ENCODE measurements at regions not wholly inside any gene's neighbourhood (a gene's known extent, or its start where the extent isn't known, plus 50 kb on each side); places are given as distances from the start of the nearest gene placed in this dataset.

GRCh38 chr2:215619989-215620388 is 184.1 kb upstream of the FN1 start:
- no peak for DNase-seq
- peak overlapping the region; percentile 32 for H3K4me3 Mint-ChIP-seq
- H3K9me3 Mint-ChIP-seq = peaks cover 1% of the 10 kb centered on the region
- H3K27ac Mint-ChIP-seq = no peak overlapping the region
- H3K4me1 Mint-ChIP-seq = peaks cover 5% of the 10 kb centered on the region
- H3K27me3 Mint-ChIP-seq = peaks cover 24% of the 10 kb centered on the region
- H3K36me3 Mint-ChIP-seq = no peaks in the 10 kb centered on the region

GRCh38 chr2:215619022-215619958 is 183.4 kb upstream of the FN1 start:
- peak; percentile 25 for DNase-seq
- Mint-ChIP-seq H3K36me3 (no peaks in the 10 kb centered on the region), H3K4me1 (peaks cover 5% of the 10 kb centered on the region), H3K27ac (no peak overlapping the region), H3K4me3 (peak overlapping the region; percentile 32), H3K9me3 (peaks cover 1% of the 10 kb centered on the region), H3K27me3 (peaks cover 24% of the 10 kb centered on the region)

DNA sequence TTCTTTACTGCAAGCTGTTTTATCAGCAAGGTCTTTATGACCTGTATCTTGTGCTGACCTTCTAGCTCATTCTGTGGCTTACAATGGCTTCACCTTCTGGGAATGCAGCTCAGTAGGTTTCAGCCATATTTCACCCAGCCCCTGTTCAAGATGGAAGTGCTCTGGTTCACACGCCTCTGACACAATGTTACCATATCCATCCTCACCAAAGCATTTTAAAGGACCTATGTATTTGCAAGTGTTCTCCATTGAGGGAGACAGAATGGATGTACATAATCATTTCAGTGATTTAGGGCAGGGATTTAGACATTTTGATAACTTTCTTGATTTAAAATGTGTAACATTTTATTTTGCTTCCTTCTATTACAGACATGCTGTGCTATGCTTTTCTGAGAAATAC is 182.3 kb upstream of the FN1 start:
- DNase-seq = no peak
- Mint-ChIP-seq H3K36me3 (no peaks in the 10 kb centered on the region), H3K9me3 (peaks cover 1% of the 10 kb centered on the region), H3K4me3 (no peak overlapping the region), H3K4me1 (peaks cover 5% of the 10 kb centered on the region), H3K27me3 (peaks cover 24% of the 10 kb centered on the region), H3K27ac (no peak overlapping the region)

DNA sequence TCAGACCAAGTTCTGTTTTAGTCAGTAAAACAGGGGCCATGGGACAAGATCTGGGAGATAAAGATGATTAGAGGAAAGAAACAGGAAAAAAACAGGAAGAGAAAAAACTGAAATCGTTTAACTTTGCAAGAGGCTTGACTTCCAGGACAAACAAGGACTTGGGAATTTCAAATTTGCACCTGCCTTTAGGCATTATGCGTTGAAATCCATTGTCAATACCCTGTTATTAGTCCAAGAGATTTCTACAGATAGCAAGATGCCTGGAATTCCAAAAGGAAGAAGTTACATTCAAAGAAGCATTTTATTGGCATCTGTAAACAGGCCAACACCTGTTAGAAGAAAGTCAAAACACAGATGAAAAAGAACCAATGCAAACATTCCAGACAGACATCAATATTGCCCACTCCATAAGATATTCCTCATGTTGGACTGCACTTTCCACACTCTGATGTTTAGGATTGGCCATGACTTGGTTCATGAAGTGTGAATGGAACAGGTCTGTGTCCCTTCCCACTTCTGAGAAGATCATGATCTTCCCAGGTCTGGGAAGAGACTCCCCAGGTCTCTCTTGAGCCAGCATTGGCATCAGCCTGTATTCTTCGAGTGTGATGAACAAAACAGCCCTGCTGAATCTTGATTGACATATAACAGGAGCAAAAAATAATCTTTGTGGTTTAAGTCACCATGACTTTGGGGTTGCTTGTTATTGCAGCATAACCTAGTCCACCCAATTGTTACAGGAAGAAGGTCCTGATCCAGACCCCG is 181.4 kb upstream of the FN1 start:
- Mint-ChIP-seq H3K4me3 (no peak overlapping the region), H3K27ac (no peak overlapping the region), H3K4me1 (peaks cover 5% of the 10 kb centered on the region), H3K27me3 (peaks cover 24% of the 10 kb centered on the region), H3K36me3 (no peaks in the 10 kb centered on the region), H3K9me3 (peaks cover 1% of the 10 kb centered on the region)
- no peak for DNase-seq

GRCh38 chr2:215615803-215616174 is 179.9 kb upstream of the FN1 start:
- peaks cover 21% of the 10 kb centered on the region for H3K27me3 Mint-ChIP-seq
- DNase-seq = no peak
- no peak overlapping the region for H3K27ac Mint-ChIP-seq
- no peak overlapping the region for H3K4me3 Mint-ChIP-seq
- no peaks in the 10 kb centered on the region for H3K36me3 Mint-ChIP-seq
- H3K4me1 Mint-ChIP-seq = peaks cover 5% of the 10 kb centered on the region
- peaks cover 1% of the 10 kb centered on the region for H3K9me3 Mint-ChIP-seq

- Mint-ChIP-seq H3K4me3 (no peak overlapping the region), H3K27ac (no peak overlapping the region)
- no peak for DNase-seq
These were observed 179.4 kb upstream of the FN1 start for GRCh38 chr2:215615067-215615802.

GRCh38 chr2:215614296-215614695 is 178.4 kb upstream of the FN1 start:
- H3K36me3 Mint-ChIP-seq = no peaks in the 10 kb centered on the region
- H3K27me3 Mint-ChIP-seq = peaks cover 7% of the 10 kb centered on the region
- H3K27ac Mint-ChIP-seq = no peak overlapping the region
- no peak overlapping the region for H3K4me3 Mint-ChIP-seq
- H3K4me1 Mint-ChIP-seq = no peaks in the 10 kb centered on the region
- DNase-seq = no peak
- H3K9me3 Mint-ChIP-seq = peaks cover 1% of the 10 kb centered on the region

More at GRCh38 chr2:215615067-215615802, 179.4 kb upstream of the FN1 start:
- peaks cover 1% of the 10 kb centered on the region for H3K9me3 Mint-ChIP-seq
- H3K27me3 Mint-ChIP-seq = peaks cover 16% of the 10 kb centered on the region
- H3K4me1 Mint-ChIP-seq = peaks cover 5% of the 10 kb centered on the region
- no peaks in the 10 kb centered on the region for H3K36me3 Mint-ChIP-seq

DNA sequence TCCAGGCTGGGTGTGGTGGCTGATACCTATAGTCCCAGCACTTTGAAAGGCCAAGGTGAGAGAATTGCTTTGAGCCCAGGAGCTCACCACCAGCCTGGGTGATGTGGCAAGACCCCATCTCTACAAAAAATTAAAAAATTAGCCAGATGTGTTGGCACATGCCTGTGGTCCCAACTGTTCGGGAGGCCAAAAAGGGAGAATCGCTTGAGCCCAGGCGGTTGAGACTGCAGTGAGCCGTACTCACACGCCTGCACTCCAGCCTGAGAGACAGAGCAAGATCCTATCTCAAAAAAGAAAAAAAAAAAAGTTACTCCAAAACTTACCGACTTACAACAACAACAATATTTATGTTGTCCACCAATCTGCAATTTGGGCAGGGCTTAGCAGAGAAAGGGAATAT is 178.0 kb upstream of the FN1 start:
- H3K27ac Mint-ChIP-seq = no peak overlapping the region
- H3K4me3 Mint-ChIP-seq = no peak overlapping the region
- peaks cover 3% of the 10 kb centered on the region for H3K27me3 Mint-ChIP-seq
- H3K4me1 Mint-ChIP-seq = no peaks in the 10 kb centered on the region
- H3K36me3 Mint-ChIP-seq = no peaks in the 10 kb centered on the region
- DNase-seq = no peak
- peaks cover 1% of the 10 kb centered on the region for H3K9me3 Mint-ChIP-seq

- no peak for DNase-seq
- no peak overlapping the region for H3K4me3 Mint-ChIP-seq
- H3K27me3 Mint-ChIP-seq = no peaks in the 10 kb centered on the region
- H3K9me3 Mint-ChIP-seq = peaks cover 1% of the 10 kb centered on the region
- H3K27ac Mint-ChIP-seq = no peak overlapping the region
- no peaks in the 10 kb centered on the region for H3K4me1 Mint-ChIP-seq
- H3K36me3 Mint-ChIP-seq = no peaks in the 10 kb centered on the region
These were observed 177.4 kb upstream of the FN1 start for GRCh38 chr2:215613280-215613679.

DNA sequence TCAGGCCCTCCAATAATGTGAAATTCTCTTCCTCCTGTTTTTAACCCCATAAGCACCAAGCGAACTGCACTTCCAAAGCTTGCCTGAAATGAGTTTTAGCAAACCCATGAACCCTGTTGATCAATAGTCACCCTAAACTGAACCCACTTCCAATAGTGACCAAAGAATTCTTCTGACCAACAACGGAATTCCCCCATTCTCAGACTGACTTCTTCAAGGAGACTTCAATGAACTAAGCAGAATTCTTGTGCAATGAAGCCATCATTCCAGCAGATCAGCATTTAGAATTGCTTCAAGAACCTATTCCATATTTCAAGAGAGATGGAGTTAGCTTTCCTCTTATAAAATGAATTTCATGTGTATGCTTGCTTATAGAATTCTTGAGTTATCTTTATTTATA is 176.9 kb upstream of the FN1 start:
- no peak for DNase-seq
- no peaks in the 10 kb centered on the region for H3K4me1 Mint-ChIP-seq
- no peak overlapping the region for H3K4me3 Mint-ChIP-seq
- no peak overlapping the region for H3K27ac Mint-ChIP-seq
- peaks cover 1% of the 10 kb centered on the region for H3K9me3 Mint-ChIP-seq
- H3K27me3 Mint-ChIP-seq = no peaks in the 10 kb centered on the region
- no peaks in the 10 kb centered on the region for H3K36me3 Mint-ChIP-seq

GRCh38 chr2:215611609-215612386 is 175.9 kb upstream of the FN1 start:
- no peaks in the 10 kb centered on the region for H3K36me3 Mint-ChIP-seq
- no peak overlapping the region for H3K4me3 Mint-ChIP-seq
- H3K27me3 Mint-ChIP-seq = no peaks in the 10 kb centered on the region
- H3K9me3 Mint-ChIP-seq = no peaks in the 10 kb centered on the region
- H3K4me1 Mint-ChIP-seq = no peaks in the 10 kb centered on the region
- no peak overlapping the region for H3K27ac Mint-ChIP-seq
- no peak for DNase-seq

DNA sequence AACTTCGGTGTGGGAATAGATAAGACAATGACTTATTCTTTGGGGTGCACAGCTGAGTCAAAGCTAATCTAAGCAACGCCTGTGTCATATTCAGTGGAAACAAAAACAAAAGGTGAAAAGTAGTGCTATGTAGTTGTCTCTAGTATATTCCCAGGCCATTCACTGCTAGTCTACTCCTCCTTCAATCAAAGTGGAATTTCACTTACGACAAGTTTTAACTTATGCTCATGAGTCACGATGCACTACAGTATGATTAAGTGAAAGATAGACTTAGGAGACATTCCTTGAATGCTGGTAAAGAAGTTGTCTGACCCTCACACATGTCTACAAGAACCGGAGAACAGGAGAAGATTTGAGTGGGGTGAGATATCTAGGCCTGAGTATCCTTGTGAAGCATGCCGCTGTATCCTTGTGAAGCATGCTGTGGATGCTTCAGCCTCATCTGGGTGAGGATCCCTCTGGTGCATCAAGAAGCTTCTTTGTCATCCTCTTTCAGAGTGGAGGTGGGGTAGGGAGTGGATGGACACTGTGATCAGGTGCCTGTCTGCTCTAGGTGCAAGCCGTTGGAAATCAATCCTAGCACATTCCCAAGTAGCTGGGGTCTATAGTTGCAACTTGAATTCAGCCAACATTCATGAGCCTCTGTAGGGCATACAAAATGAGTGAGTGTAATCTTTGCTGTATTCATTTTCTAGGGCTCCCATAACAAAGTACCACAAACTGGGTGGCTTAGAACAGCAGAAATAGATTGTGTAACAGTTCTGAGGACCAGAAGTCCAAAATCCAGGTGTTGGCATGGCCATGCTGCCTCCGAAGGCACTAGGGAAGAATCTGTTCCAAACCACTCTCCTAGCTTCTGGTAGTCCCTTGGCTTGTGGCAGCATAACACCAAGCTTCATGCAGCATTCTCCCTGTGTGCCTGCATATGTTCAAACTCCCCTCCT is 173.5 kb upstream of the FN1 start:
- no peak for DNase-seq
- H3K27ac Mint-ChIP-seq = no peak overlapping the region
- peaks cover under 1% of the 10 kb centered on the region for H3K36me3 Mint-ChIP-seq
- no peak overlapping the region for H3K4me3 Mint-ChIP-seq
- no peaks in the 10 kb centered on the region for H3K9me3 Mint-ChIP-seq
- H3K4me1 Mint-ChIP-seq = no peaks in the 10 kb centered on the region
- no peaks in the 10 kb centered on the region for H3K27me3 Mint-ChIP-seq

GRCh38 chr2:215607766-215608165 is 171.9 kb upstream of the FN1 start:
- DNase-seq = no peak
- H3K36me3 Mint-ChIP-seq = peaks cover 1% of the 10 kb centered on the region

DNA sequence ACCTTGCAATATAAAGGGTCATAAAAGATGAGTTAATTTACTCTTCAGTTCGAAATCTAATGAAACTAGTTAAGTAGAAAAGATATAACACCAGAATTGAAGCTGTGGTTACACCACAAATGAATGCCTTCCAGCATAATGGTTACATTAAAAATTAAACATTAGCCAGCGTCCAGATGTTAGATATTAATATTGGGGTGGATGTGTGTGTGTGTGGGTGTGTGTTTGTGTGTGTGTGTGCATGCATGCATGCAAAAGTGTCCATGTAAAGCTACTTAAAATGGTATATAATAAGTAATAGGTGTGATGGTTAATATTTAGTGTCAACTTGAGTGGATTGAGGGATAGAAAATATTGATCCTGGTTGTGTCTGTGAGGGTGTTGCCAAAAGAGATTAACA is 170.4 kb upstream of the FN1 start:
- no peaks in the 10 kb centered on the region for H3K4me1 Mint-ChIP-seq
- no peak overlapping the region for H3K4me3 Mint-ChIP-seq
- H3K27me3 Mint-ChIP-seq = peaks cover 3% of the 10 kb centered on the region
- no peaks in the 10 kb centered on the region for H3K9me3 Mint-ChIP-seq
- peaks cover 1% of the 10 kb centered on the region for H3K36me3 Mint-ChIP-seq
- no peak for DNase-seq
- H3K27ac Mint-ChIP-seq = no peak overlapping the region

More at GRCh38 chr2:215607766-215608165, 171.9 kb upstream of the FN1 start:
- Mint-ChIP-seq H3K9me3 (no peaks in the 10 kb centered on the region), H3K4me3 (no peak overlapping the region), H3K4me1 (no peaks in the 10 kb centered on the region), H3K27ac (no peak overlapping the region), H3K27me3 (no peaks in the 10 kb centered on the region)
